ENCODE measurements at regions not wholly inside any gene's neighbourhood (a gene's known extent, or its start where the extent isn't known, plus 50 kb on each side); places are given as distances from the start of the nearest gene placed in this dataset.

DNA sequence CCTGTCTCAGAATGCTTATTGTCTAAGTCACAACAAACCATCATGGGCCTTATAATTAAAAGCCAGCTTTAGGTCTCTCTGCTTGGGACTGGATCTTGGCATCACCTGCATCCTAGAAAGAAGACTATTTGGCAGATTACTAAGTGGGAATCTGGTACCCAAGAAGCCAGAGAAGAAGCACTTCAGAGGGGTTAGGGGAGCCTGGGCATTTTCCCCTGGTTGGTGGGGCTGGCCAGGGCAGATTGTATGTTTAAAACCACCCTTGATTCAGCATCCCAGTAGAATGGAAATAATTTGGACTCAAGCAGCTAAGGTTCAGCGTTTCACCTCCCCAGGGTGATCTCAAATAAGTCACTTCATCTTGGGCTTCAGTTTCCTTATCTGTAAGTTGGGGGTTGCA, 193.7 kb downstream of the MIAT start:
- H3K36me3 ChIP-seq, result no peaks in the 10 kb centered on the region
- intact Hi-C loops (cut with DNase I; ENCODE audit: low total_unique reads), result no loop called here
- no peak for DNase-seq
- peaks cover 0 to 17% (median 0%) of the 10 kb centered on the region in 4 donors for H3K4me1 ChIP-seq
- H3K27ac ChIP-seq, result no peak overlapping the region
- TF ChIP-seq, protein P1, sequence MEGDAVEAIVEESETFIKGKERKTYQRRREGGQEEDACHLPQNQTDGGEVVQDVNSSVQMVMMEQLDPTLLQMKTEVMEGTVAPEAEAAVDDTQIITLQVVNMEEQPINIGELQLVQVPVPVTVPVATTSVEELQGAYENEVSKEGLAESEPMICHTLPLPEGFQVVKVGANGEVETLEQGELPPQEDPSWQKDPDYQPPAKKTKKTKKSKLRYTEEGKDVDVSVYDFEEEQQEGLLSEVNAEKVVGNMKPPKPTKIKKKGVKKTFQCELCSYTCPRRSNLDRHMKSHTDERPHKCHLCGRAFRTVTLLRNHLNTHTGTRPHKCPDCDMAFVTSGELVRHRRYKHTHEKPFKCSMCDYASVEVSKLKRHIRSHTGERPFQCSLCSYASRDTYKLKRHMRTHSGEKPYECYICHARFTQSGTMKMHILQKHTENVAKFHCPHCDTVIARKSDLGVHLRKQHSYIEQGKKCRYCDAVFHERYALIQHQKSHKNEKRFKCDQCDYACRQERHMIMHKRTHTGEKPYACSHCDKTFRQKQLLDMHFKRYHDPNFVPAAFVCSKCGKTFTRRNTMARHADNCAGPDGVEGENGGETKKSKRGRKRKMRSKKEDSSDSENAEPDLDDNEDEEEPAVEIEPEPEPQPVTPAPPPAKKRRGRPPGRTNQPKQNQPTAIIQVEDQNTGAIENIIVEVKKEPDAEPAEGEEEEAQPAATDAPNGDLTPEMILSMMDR (IDR thresholded peaks at IDR 0.05), result no peak
- H3K27me3 ChIP-seq, result no peaks in the 10 kb centered on the region
- H3K4me3 ChIP-seq, result no peak overlapping the region
- no peaks in the 10 kb centered on the region for H3K9me3 ChIP-seq

DNA sequence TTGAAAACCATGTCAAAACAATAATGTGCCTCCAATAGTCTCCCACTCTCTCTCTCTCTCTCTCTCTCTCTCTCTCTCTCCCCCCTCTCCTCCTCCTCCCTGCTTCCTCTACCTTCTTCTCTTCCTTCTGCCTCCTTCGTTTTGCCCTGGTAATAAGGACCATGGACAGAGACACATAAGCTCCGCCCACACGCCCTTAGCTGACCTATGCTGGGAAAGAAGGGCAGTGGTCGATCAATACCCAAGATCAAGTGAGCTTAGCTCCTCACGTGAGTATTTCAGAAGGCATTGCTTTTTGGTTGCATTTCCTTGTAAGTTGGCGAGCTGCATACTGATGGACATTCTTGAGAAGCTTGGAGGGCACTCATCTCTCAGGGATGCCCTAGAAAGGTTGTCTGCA, 194.8 kb downstream of the MIAT start:
- Histone ChIP-seq H3K36me3 (no peaks in the 10 kb centered on the region), H3K4me1 (peaks cover 0 to 17% (median 0%) of the 10 kb centered on the region in 4 donors), H3K9me3 (no peaks in the 10 kb centered on the region), H3K27me3 (no peaks in the 10 kb centered on the region), H3K4me3 (no peak overlapping the region), H3K27ac (no peak overlapping the region)
- TF ChIP-seq, protein P1 (IDR thresholded peaks at IDR 0.05), result no peak
- DNase-seq, result no peak
- intact Hi-C loops (cut with DNase I; ENCODE audit: low total_unique reads), result no loop called here

DNA sequence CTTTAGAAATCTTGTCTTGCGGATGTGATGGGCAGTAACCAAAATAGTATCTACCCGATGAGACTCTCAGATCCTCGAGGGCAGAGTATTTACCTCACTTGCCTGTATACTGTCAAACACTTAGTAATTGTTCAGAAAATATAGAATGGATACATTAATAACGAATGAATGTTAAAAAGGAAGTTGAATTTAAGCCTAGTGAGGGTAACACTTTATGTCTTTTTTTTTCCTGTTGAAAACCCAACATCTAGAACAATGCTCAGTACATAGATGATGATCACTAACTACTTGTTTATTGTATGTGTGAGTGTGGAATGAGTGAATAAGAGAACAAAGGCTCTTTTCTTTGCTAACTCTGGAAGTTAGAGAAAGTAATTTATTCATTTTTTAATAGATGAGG, 195.7 kb downstream of the MIAT start:
- intact Hi-C loops (cut with DNase I; ENCODE audit: low total_unique reads), result no loop called here
- Histone ChIP-seq H3K36me3 (no peaks in the 10 kb centered on the region), H3K9me3 (no peaks in the 10 kb centered on the region), H3K4me1 (peaks cover 0 to 8% (median 0%) of the 10 kb centered on the region in 4 donors), H3K27me3 (no peaks in the 10 kb centered on the region), H3K27ac (no peak overlapping the region), H3K4me3 (no peak overlapping the region)
- no peak for DNase-seq
- TF ChIP-seq, protein P1 (IDR thresholded peaks at IDR 0.05), result no peak

DNA sequence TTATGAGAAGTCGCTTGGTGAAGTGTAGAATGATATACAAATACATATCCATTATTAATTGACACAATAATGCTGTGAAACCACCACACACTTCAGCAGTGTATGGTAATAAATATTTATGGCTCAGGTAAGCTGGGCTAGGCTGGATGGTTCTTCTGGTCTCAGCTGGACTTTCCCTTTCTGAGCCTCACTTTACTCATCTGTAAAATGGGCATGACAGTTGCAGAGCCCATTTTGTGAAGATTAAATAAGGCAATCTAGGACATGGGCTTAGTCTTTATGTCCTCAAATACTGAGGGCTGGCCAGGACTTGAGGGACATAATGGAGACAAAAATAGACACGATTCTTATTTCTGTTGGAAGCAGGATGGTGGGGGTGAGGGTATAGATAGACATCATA, 196.1 kb downstream of the MIAT start:
- H3K9me3 ChIP-seq, result no peaks in the 10 kb centered on the region
- no peak for DNase-seq
- no peak overlapping the region for H3K27ac ChIP-seq
- intact Hi-C loops (cut with DNase I; ENCODE audit: low total_unique reads), result no loop called here
- H3K4me1 ChIP-seq, result peaks cover 0 to 4% (median 0%) of the 10 kb centered on the region in 4 donors
- no peaks in the 10 kb centered on the region for H3K27me3 ChIP-seq
- TF ChIP-seq, protein P1 (IDR thresholded peaks at IDR 0.05), result no peak
- no peak overlapping the region for H3K4me3 ChIP-seq
- no peaks in the 10 kb centered on the region for H3K36me3 ChIP-seq

DNA sequence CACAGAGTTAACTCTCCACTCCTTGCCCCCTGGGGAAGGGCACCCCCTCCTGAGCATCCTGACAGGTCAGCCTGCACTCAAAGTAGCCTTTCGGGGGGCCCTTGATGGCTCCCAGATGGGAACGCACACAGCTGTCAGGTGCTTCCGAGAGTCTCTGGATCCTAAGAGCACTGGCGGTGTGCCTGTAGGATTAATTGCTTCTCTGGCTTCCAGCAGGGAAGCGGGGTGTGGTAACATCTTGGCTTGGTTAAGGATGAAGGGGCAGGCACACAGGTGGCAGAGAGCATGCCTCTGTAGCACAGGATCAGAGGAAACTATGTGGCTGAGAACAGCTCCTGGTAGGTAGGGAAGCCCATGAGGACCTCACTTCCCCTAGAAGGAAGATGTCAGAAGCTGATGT, 199.8 kb downstream of the MIAT start:
- Histone ChIP-seq H3K27ac (no peak overlapping the region), H3K9me3 (no peaks in the 10 kb centered on the region), H3K4me3 (no peak overlapping the region), H3K36me3 (no peaks in the 10 kb centered on the region), H3K4me1 (no peaks in the 10 kb centered on the region), H3K27me3 (no peaks in the 10 kb centered on the region)
- DNase-seq, result no peak
- intact Hi-C loops (cut with DNase I; ENCODE audit: low total_unique reads), result no loop called here
- TF ChIP-seq, protein P1 (IDR thresholded peaks at IDR 0.05), result no peak

DNA sequence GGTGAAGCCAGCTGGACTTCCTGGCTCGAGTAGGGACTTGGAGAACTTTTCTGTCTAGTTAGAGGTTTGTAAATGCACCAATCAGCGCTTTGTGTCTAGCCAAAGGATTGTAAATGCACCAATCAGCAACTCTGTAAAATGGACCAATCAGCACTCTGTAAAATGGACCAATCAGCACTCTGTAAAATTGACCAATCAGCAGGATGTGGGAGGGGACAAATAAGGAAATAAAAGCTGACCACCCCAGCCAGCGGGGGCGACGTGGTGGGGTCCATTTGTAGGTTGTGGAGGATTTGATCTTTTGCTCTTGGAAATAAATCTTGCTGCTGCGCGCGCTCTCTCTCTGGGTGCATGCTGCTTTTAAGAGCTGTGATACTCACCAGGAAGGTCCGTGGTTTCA, 202.9 kb downstream of the MIAT start:
- no peak overlapping the region for H3K4me3 ChIP-seq
- no peaks in the 10 kb centered on the region for H3K27me3 ChIP-seq
- no peaks in the 10 kb centered on the region for H3K36me3 ChIP-seq
- H3K9me3 ChIP-seq, result no peaks in the 10 kb centered on the region
- H3K4me1 ChIP-seq, result no peaks in the 10 kb centered on the region
- H3K27ac ChIP-seq, result no peak overlapping the region
- intact Hi-C loops (cut with DNase I; ENCODE audit: low total_unique reads), result no loop called here
- no peak for DNase-seq
- TF ChIP-seq, protein P1 (IDR thresholded peaks at IDR 0.05), result no peak

All from tibial artery (tissue), 4 donors.